C1 segment of cervical spinal cord (tissue), 14 donors: ENCODE measurements at regions not wholly inside any gene's neighbourhood (a gene's known extent, or its start where the extent isn't known, plus 50 kb on each side); places are given as distances from the start of the nearest gene placed in this dataset.
"Not testable (repeated sequence)": the region's sequence is repeated elsewhere in the genome, so short reads cannot be mapped to it uniquely, and the experiment has no call there.

ENCODE experiments used
- DNase-seq, 14 donors: peaks; one replicate each; lab custom pipeline; 2025; lab: John Stamatoyannopoulos, UW

DNA sequence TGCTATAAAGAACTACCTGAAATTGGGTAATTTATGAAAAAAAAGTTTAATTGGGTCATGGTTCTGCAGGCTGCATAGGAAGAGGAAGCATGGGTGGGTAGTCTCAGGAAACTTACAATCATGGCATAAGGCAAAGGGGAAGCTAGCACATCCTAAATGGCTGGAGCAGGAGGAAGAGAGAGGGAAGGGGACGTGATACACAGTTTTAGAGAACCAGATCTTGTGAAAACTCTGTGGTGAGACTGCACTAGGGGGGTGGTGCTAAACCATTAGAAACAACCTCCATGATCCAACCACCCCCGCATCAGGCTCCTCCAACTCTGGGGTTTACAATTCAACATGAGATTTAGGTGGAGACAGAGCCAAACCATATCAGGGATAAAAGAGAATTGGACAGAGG lies 624.2 kb downstream of the PRR16 start:
- no peak for DNase-seq

DNA sequence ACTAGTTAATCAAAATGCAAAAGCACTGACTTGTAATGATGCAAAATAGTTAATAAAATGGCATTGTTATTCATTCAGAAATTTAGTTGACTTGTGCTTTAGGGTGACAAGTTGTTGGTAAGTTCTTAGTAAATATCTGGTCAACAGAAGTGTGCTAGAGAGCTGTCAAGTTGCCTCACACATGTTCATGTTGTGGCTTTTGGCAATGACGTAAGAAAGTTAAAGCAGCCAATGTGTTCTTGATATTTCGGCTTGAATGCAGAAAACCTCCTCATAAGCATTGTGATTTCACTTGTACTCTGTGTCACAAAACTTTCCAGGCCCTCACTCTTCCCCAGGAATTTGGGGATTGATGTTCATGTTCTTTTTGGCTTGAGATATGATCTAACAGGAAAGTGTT lies 626.7 kb downstream of the PRR16 start:
- no peak for DNase-seq

DNA sequence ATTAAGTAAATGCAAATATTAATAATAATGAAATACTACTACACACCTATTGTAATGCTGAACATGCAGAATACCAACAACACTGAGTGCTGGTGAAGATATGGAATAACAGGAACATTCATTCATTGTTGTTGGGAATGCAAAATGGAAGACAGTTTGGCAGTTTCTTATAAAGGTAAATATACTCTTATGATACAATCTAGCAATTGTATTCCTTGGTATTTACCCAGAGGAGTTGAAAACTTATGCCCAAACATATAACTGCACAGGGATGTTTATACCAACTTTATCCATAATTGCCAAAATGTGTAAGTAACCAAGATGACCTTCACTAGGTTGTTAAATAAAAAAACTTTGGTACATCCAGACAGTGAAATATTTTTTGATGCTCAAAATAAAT lies 636.8 kb downstream of the PRR16 start:
- no peak for DNase-seq

DNA sequence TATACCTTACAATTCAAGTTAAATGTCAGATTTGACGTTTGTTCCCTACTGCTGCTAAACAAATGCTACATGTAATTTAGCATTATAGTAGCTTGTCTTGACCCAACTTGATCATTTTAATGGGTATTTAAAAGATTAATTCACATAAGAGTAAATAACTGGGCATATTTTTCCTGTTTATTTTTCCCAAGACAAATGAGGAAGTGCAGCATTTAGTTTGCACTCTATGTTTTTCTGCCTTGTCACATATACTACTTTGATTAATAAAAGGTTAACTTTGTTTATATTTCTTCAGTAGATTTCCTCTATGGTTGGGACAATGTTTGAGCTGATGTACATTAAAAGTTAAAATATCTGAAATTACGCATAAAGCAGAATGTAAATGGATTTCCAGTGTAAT lies 641.8 kb downstream of the PRR16 start:
- DNase-seq: no peak

DNA sequence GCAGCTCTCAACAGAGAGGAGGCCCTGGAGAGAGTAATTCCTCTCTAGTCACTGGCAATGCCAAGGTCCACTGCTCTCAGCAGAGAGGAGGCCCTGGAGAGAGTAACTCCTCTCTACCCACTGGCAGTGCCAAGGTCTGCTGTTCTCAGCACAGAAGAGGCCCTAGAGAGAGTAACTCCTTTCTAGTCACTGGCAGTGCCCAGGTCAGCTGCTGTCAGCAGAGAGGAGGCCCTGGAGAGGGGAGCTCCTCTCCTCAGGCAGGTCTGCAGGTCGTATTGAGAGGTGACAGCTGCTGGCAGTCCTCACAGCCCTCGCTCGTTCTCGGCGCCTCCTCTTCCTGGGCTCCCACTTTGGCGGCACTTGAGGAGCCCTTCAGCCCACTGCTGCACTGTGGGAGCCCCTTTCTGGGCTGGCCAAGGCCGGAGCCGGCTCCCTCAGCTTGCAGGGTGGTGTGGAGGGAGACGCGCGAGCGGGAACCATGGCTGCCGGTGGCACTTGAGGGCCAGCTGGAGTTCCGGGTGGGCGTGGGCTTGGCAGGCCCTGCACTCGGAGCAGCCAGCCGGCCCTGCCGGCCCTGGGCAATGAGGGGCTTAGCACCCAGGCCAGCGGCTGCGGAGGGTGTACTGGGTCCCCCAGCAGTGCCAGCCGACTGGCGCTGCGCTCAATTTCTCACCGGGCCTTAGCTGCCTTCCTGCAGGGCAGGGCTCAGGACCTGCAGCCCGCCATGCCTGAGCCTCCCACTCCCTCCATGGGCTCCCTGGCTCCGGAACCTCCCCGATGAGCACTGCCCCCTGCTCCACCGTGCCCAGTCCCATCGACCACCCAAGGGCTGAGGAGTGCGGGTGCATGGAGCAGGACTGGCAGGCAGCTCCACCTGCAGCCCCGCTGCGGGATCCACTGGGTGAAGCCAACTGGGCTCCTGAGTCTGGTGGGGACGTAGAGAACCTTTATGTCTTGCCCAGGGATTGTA lies 642.9 kb downstream of the PRR16 start:
- not testable (repeated sequence) for DNase-seq

DNA sequence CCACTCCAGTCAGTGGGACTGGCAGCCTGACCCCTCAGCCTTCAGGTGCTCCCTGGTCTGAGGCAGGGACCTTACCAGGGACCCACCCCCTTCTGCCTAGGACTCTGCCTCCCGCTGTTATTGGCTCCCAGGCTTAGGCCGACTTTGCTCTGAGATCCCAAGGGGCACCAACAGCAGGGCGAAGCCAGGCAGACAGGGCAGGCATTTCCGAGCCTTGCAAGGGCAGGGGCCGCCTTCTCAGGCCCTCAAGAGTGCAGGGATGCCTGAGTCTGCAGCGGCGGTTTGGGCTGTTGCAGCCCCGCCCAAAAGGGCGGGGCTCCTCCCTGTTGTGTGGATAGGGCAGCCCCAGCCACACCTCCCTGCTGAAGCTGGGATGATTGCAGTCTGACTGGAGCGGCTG lies 644.6 kb downstream of the PRR16 start:
- DNase-seq: no peak

DNA sequence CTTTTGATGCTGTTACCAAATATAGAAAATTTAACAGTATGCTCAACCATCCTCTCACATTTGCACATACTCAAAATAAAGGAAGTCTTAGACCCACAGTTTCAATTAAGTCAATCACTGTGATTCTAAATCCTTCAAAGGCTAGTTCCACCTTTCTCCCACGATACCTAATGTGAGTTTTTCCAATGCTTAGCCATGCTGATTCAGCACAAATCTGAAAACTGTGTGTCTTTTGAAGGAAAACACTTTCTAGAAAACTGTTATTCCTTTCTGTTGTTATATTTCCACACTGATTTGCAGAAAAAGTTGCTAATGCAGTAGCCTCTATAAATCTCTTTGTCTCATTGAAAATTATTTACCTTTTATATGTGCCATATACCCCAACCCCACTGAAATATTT lies 645.7 kb downstream of the PRR16 start:
- no peak for DNase-seq

DNA sequence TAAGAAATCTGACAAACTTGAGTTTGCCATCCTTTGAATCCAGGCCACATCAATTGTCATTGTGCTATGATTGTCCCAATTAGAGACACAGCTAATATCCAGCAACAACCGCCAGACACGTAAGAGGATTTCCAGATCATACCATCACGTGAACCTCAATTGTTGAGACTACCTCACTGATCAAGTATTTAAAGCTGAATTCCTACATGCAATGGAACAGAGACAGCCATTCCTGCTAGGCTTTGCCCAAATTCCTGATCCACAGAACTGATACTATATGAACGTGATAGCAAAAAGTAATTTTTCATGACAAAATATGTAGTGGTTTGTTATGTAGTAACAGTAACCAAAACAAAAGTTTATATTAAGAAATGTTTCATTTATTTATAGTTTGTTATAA lies 657.7 kb downstream of the PRR16 start:
- no peak for DNase-seq

DNA sequence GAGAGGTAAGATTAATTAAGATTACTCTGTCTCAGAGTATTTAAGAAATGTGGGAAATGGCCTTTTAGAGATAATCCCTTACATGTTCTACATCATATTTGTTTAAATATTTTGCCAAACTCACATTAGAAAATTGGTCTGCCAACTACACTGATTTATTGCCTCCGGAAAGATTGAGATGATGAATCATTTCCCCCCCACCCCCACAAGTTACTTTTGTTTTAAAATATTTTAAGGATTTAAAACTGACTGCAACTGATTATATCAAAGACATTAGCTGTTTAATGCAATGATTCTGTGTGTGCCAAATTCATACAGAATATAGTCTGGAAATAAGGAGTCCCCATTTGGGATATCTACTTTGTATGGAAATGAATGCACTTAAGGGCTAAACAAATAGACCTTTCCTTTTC lies 674.4 kb downstream of the PRR16 start:
- no peak for DNase-seq

DNA sequence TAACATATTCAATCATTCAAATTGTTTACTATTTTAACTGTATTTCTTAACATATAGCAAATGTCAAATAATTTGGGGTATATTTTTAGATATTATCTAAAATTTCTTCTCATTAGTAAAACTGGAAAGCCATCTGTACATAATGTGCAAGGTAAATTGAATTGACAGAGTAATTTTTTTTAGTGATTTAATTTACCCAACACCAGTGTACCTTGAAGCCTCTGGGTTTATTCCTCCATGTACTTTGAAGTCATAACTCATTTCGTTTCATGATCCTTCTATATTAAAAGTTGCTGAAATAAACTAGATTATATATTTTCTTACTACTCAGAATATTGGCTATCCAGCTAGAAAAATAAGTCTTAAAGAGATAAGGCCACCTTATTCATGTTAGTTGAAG lies 674.9 kb downstream of the PRR16 start:
- DNase-seq: no peak

DNA sequence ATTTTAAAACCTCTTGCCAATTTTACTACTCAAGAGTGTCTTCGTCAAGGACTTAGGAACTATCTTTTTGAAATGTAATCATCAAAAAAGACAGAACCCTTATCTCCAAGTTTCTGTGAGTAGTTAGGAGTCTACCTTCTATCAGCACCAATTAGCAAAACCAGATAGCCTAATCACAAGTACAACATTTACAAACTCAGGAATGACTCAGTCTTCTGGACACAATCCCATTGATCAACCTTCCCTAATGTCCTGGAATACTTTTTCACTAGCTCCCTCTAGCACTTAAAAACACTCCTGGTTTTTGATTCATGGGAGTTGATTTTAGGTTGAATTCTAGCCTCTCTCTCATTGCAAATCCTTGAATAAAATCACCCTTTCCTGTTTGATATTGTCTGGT lies 680.7 kb downstream of the PRR16 start:
- no peak for DNase-seq

DNA sequence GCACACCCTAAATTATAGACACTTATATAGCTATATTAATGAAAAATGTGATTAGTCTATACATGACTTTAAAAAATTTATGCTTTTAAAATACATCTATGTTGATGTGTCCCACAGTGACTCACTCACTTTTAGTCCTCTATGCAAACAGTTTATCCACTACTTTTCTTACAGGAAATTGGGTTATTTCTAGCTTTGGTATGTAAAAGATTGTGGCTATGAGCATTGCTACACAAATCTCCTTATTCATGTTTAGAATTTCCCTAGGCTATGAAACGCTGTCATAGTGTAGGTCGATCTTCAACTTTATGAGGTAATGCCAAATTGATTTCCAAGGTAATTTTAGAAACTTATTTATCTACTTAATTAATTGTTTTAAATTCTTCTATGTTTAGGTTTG lies 687.4 kb downstream of the PRR16 start:
- DNase-seq: no peak

DNA sequence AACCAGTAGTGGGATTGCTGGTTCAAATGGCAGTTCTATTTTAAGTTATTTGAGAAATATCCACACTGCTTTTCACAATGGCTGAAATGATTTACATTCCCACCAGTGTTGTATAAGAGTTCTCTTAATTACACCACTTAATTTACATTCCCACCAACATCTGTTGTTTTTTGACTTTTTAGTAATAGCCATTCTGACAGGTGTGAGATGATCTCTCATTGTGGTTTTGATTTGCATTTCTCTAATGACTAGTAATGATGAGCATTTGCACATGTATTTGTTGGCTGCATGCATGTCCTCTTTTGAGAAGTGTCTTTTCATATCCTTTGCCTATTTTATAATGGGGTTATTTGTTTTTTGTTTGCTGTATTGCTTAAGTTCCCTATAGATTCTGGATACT lies 688.3 kb downstream of the PRR16 start:
- DNase-seq: no peak

DNA sequence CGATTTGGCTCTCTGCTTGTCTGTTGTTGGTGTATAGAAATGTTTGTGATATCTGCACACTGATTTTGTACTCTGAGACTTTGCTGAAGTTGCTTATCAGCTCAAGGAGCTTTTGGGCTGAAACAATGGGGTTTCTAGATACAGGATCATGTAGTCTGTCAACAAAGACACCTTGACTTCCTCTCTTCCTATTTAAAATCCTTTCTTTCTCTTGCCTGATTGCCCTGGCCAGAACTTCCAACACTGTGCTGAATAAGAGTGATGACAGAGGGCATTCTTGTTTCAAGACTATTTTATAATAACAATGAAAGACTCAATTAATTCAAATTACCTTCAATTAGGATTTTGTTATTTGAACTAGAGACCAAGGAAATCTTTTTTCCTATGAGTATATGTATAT lies 692.5 kb downstream of the PRR16 start:
- DNase-seq: no peak

DNA sequence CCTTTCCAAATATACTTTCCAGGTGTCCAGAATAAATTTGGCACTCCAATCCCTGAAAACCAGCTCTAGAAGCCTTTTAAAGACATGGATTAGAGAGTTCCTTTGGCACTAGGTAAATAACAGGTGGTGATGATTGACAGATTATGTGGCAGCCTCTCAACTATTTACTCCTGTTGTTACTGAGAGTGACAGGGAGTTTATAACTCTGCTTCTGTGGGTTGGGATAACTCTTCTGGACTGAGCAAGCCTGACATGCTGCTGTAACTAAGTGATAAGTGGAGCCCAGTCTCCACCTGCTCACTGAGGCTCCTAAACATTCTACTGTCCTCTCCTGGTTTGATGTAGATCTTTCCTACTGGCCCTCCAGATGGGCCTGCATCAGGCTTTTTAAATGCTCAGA lies 693.2 kb upstream of the FTMT start:
- DNase-seq: no peak

DNA sequence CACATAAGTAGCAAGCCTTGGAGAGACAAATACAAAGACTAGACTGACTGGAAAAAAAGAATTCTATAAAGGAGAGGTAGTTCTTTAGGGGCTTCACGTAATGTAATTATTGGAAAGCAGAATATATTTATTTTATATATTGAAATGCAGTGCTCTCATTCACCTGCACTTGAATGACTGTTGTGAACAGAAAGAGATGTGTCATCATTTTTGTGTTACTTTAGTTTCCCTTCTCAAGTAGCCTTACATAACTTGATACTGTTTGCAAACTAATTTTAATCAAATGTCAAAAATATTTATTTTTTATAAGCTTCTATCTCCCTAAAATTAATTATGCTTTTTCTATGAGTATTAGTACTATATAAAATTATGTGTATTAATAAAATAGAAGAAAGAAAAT lies 691.1 kb upstream of the FTMT start:
- DNase-seq: no peak

DNA sequence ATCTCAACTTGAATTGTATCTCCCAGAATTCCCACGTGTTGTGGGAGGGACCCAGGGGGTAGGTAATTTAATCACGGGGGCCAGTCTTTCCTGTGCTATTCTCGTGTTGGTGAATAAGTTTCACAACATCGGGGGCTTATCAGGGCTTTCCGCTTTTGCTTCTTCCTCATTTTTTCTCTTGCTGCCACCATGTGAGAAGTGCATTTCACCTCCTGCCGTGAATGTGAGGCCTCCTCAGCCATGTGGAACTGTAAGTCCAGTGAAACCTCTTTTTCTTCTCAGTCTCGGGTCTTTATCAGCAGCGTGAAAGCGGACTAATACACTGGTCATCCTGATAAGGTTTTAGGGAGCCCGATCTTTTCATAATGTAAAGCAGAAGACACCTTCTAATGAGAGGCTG lies 687.0 kb upstream of the FTMT start:
- no peak for DNase-seq

DNA sequence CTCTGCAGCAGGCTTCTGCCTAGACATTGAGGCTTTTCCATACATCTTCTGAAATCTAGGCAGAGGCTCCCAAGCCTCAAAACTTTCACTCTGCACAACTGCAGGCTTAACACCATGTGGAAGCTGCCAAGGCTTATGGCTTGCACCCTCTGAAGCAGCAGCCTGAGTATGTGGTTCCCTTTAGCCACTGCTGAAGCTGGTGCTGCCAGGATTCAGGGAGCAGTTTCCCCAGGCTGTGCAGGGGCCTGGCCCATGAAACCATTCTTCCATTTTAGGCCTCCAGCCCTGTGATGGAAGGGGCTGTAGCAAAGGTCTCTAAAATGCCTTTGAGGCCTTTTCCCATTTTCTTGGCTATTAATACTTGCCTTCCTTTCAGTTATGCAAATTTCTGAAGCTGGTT lies 680.3 kb upstream of the FTMT start:
- DNase-seq: no peak

DNA sequence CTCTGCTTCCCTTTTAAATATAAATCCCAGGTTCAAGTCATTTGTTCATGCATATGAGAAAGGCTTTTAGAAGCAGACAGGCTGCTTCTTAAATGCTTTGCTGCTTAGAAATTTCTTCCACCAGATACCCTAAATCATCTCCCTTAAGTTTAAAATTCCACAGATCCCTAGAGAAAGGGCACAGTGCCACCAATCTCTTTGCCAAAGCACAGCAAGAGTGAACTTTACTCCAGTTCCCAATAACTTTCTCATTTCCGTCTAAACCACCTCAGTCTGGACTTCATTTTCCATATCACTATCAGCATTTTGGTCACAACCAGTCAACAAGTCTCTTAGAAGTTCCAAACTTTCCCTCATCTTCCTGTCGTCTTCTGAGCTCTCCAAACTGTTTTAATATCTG lies 679.8 kb upstream of the FTMT start:
- DNase-seq: no peak

DNA sequence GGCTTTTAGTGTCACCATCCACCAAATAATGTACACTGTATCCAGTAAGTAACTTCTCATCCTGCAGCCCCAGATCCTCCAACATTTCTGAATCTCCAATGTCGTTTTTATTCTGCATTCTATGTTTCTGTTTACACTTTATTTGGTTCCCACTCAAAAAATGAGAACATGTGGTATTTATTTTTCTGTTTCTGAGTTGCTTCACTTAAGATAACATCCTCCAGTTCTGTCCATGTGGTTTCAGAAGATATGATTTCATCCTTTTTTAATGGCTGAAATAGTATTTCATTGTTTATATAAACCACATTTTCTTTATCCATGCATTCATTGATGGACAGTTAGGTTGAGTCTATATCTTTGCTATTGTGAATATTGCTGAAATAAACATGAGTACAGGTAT lies 677.3 kb upstream of the FTMT start:
- DNase-seq: no peak

DNA sequence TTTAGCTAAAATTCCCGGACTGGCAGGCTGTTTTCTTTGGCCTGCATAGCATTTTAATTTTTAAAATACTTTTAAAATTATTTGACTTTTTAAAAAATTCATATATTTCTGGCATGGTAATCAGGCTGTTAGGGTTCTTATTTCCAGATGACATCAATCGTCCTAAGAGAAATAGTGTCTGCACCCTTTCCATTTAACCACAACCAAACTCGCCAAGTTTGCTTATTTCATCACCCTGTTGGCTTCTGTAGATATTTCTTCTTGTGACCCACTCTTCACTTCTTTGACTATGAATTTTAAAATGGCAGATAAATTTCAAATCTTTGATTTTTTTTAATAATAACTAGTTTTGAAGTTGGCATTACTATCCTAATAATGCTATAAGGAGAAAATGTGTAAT lies 675.7 kb upstream of the FTMT start:
- no peak for DNase-seq

DNA sequence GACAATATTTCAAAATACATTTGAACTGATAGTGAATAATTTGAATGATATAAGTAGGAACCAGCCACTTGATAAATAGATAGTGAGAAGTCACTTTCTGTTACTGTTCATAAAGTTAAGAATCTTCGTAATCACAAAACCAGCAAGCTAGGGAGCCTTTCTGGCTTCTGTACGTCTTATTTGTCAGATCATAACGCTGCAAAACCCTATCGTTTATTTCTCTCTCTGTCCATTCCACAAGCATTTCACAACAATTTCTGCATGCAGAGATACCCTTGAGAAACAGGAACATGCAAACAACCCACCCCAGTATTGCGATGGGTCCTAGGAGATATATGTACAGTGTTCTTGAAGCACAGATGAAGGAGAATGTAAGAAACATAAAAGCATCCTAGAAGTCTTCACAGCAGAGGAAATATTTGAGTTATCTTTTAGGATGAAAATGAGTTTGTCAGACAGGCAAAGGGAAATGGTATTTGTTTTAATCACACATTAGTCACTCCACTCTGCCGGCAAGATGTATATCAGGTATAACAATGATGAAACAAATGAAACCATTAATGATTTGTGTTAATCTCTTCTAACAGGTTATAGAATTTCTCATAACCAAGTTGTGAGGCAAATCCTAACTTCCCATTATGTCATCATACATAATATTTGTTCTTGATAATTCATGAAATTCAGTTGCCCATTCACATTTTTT lies 668.7 kb upstream of the FTMT start:
- no peak for DNase-seq

DNA sequence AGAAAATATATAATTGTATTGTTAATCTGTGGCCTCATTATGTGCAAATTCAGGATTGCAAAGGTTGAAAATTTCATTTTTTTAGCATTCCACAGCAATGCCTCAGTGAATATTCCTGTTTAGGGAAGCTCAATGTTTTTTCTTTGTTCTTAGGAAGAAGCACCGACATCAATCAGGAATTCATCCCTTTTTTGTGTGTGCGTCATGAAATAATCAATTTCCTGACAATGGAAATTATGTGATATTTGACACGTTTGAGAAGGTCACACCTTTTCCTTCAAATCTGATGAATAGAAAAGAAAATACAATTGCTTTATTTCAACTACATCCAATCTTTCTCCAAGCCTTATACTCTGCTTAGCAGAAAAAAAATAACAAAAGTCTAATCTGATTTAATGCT lies 662.8 kb upstream of the FTMT start:
- DNase-seq: no peak
